Stimulated activated CD8-positive, alpha-beta memory T cell treated with anti-CD3 and anti-CD28 coated beads, Interleukin-15, amount 100 ng/mL, for 24 hours (primary cell): ENCODE measurements at regions not wholly inside any gene's neighbourhood (a gene's known extent, or its start where the extent isn't known, plus 50 kb on each side); places are given as distances from the start of the nearest gene placed in this dataset.

Source experiments
- DNase-seq: peaks from one replicate; pipeline ENCODE4 v3.0.0-alpha.2; 2020; ENCODE audit warnings: low read depth

DNA sequence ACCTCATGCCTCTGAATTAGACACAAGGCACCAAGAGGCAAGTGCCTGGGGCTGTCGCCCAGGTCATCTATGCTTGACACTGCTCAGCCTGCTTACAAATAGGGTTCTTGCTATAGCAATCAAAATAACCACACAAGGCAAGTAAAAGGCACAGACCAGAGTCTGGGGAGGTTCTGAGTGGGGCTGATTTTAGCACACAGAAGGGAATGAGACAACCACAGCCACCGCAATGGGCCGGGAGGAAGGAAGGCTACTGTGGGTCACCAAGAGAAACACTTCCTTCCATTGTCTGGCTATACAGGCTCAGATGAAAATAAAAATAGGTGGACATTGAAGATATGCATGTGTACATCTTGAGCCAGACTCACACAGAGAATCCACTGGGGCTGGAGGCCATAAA is 159.1 kb downstream of the DLEU7 start:
- no peak for DNase-seq

GRCh38 chr13:50685491-50685890 is 158.0 kb downstream of the DLEU7 start:
- no peak for DNase-seq

DNA sequence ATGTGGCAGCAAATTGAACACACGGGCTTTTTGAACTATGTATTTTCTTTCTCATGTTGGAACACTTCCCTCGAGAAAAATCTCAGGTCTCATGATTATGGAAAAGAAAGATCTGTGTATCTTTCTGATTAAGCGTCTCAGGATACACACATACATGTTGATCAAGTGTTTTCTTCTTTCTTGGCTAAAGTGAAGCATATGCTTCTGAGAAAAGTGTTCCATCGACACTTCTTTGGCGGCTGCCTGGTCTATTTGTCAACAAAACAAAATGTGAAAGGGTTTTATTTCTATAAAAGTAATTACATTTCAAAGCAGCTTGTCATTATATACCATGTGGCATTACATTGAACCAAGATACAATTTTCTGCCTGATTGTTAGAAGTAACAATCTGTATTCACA is 157.5 kb downstream of the DLEU7 start:
- no peak for DNase-seq

GRCh38 chr13:50686551-50686950 is 156.9 kb downstream of the DLEU7 start:
- DNase-seq = no peak

- DNase-seq = no peak
Measured at GRCh38 chr13:50687545-50687944, 155.9 kb downstream of the DLEU7 start.

DNA sequence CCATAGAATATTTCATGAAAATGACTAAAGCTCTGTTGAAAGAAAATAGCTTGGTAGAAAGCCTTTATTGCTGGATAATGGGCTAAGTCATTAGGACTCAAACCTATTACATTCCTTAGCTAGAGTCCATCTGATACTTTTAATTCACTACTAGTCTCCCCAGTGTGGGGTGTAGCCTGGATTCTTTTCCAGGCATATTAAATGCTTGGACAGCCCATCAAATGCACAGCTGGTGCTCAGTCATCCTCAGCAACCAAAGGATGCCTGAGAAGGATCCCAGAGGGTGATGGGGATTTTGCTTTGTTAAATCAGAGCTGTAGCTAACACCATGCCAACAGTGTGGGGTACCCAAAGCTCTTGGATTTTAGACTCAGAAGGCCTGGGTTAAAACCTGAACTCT is 153.5 kb downstream of the DLEU7 start:
- DNase-seq = no peak

- no peak for DNase-seq
Measured at GRCh38 chr13:50691176-50691680, 152.3 kb downstream of the DLEU7 start.

DNA sequence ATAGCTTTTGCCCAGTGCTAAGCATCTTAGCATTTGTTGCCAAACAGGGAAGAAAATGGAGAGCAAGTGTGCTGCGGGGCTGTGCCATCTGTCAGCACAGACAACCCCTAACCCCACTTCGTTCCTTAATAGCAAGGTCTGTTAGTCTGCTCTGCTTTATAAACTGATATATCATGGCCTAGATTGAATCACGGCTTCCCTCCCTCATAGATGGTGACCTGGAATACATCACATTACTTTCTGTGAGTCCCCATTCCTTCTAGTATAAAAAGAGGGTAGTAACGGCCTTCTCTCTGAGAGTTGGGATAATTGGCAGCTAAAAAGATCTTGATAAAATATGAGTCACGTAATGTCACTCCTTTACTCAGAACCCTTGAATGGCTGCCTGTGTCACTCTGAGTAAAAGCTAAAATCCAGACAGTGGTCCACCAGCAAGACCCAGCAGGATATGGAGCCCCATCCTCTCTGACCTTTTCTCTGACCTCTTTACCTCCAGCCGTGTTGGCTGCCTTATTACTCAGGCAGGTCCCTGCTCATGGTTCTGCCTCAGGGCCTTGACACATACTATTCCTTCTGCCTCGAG is 151.7 kb downstream of the DLEU7 start:
- DNase-seq = no peak

- DNase-seq = no peak
Measured at GRCh38 chr13:50692396-50692915, 151.0 kb downstream of the DLEU7 start.

DNA sequence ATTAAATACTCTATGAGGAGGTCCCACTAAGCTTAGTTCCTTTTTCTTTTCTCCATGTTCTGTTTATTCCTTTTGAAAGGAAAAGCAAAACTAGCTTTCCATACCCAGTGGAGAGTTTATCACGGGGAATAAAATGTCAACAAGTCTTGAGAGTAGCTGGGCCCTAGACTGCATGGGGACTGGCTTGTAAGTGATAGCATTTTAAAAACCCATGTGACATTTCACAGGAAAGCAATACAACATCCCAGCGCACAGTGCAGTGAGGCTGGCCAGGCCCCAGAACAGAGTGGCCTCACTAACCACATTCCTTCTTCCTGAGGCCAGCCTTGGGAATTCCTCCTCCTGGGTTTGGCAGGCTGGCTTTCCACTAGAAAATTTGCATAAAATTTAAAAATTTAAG is 149.8 kb downstream of the DLEU7 start:
- no peak for DNase-seq

GRCh38 chr13:50697746-50698539 is 145.5 kb downstream of the DLEU7 start:
- no peak for DNase-seq

DNA sequence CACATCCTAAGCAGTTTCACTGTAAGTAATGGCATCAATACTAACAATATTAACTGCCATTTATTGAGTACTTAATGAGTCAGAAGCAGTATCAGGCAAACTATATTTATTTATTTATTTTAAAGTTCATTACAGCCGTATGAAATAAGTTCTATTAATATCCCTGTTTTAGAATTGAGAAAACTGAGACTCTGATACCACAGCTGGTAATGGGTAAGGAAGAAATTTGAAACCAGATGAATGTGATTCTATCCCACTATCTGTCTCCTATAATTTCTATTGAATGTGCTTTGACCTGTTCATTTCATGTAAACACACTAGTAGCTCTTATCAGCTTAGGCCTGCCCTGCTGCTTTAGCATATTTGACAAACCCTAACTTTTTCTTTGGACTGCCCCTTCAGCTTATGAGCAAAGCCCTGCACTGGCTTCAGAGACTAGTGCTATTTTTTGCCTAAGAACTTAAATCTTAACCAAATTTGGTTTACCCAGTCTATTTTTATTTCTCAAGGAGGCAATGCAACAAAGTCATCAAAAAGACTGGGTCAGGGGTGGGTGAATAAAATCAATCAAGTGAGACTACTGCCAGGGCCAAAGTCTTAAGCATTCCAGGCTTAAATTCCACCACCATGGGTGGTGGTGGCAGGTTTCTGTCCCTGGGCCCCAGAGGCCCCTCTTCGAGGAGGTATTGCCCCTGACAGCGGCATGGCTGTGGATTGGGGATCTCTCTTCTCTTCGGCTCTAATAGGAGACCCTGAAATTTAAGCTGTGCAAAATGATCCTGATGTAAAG is 143.4 kb downstream of the DLEU7 start:
- no peak for DNase-seq

GRCh38 chr13:50700664-50701305 is 142.7 kb downstream of the DLEU7 start:
- no peak for DNase-seq

DNA sequence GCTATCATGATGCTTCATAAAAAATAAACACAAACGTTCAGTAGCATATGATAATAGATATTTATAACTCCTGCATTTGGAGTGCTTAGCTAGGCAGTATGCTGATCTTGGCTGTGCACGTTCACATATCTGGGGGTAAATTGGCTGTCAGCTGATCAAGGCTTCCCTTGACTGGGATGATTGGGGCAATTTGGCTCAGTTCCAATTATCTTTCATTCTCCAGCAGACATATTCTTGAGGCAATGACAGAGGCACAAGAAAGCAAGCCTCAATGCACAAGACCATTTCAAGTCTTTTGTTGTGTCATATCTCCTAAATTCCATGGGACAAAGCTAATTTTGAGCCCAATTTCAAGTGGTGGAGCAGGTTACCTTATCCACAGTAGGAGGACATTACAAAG is 142.0 kb downstream of the DLEU7 start:
- DNase-seq = no peak

GRCh38 chr13:50706505-50706904 is 137.0 kb downstream of the DLEU7 start:
- no peak for DNase-seq

- DNase-seq = no peak
Measured at GRCh38 chr13:50707628-50708027, 135.9 kb downstream of the DLEU7 start.

GRCh38 chr13:50708461-50708860 is 135.0 kb downstream of the DLEU7 start:
- DNase-seq = no peak

DNA sequence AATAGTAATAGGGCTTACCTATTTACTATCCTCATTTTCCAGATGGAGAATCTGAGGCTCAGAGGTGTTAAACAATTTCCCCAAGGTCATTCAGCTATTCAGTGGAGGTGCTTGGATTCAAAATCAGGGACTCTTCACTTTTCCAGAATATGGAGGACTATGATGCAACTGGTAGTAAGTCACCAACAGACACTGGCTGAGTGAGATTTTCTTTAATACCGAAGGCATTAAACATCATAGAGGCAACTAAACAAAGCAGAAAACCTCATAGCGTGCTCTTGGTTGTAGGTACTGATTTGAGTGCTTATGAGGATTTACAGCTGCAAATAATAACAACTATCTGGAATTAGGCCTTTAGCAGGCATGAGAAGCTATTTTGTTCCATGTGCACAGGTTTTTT is 134.4 kb downstream of the DLEU7 start:
- no peak for DNase-seq

DNA sequence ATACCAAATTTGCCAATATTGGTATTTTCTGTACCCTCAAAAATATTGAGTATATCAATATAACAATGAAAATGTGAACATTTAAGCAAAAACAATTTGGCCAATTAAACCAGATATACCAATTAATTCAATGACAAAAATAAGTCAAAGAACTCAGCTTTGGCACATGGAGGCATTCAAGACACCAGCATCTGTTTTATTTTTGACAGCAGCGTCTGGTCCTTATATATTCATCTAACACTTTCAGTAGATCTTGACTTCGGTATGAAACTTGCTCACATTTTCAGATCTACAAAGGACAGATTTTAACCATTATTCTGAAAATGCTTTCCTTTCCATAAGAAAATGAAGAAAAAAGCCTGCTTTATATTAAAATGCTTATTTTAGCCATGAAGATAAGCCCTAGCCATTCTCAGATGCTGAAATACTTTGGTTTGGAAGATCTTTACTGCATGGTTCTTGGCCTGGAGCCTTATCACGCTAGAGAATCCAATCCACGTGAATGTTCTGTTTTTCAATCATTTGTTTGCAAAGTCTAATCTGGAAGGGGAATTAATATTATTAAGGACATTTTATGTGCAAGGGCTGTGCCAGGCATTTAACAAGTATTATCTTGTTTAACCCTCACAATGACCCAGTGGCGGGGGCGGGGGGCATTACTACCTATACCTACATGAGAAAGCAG is 132.2 kb downstream of the DLEU7 start:
- no peak for DNase-seq

- DNase-seq = no peak
Measured at GRCh38 chr13:50711996-50712395, 131.5 kb downstream of the DLEU7 start.

- no peak for DNase-seq
Measured at GRCh38 chr13:50712456-50712855, 131.0 kb downstream of the DLEU7 start.

- no peak for DNase-seq
Measured at GRCh38 chr13:50712881-50713280, 130.6 kb downstream of the DLEU7 start.
